HG03520 (cell line): ENCODE measurements at regions not wholly inside any gene's neighbourhood (a gene's known extent, or its start where the extent isn't known, plus 50 kb on each side); places are given as distances from the start of the nearest gene placed in this dataset.

Experiments used
- ATAC-seq: cut with Tn5 transposase; IDR thresholded peaks from one replicate; pipeline ENCODE4 v1.9.1; 2021; ENCODE audit warnings: mild to moderate bottlenecking, moderate library complexity; ENCODE audit not compliant: unreplicated experiment

DNA sequence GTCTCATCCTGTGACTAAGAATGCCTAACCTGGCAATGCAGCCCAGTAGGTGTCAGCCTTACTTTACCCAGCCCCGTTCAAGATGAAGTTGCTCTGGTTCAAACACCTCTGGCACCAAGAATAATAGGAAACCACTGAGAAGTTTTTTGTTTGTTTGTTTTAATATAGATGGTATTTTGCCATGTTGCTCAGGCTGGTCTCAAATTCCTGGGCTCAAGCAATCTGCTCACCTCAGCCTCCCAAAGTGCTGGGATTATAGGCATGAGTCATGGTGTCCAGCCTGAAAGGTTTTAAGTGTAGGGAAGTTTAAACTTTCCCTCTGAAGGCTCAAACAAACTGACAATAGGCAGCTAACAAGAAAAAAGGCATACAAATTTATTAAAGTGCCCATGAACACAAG lies 51.2 kb upstream of the ABCC4 start:
- no peak for ATAC-seq

- ATAC-seq = no peak
These were observed 52.9 kb upstream of the ABCC4 start for GRCh38 chr13:95354156-95354555.

DNA sequence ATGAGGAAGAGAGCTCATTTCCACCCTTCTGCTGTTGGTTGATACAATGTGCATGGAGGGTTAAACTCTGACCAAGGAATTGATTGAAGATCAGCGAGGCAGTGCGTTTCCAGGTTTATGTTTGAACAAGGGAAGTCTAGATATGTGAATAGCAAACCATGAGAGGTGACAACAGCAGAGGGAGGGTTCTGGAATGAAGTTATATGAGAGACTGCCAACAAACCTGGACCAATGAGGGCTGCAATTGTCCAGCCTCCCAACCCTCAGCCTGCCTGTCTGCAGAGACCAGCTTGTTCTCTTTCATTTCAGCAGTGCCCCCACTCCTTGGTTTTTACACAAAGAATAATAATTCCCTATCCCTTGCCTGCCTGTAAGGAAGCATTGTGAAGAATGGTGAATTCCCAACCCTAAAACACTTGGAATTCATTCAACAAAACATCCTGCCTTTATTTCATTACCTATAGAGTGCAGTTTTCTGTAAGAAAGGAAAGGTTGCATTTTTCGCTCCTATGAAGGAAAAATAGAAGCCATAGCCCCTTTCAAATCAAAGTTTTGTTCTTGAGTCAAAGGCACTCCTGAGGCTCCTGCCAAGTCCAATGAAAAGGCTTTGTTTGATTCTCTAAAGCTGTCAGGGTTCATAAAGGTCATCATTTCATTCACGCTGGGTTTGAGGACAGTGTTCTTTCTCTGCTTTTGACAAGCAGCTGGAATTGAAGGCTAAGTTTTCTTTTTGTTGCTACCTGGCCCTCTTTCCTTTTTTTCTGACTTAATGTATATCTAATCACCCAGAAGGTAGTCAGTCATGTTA lies 53.6 kb upstream of the ABCC4 start:
- no peak for ATAC-seq

DNA sequence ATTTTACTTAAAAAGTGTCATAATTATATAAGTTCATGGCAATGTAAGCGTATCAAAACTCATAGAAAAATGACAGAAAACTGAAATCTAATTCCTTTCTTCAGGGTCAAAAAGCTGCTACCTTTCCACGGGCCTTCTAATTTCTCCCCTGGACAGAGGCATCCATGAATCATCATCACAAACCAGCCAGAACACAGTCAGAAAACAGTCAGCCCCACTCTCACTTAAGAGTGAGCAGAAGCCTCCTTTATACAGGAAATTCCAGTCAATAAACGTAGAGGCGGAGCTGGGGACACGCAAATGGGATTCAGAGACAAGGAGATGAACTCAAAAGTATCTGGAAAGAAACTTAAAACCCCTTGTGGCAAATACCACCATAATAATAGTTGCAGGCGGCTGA lies 54.2 kb upstream of the ABCC4 start:
- ATAC-seq = no peak

- ATAC-seq = no peak
These were observed 55.7 kb upstream of the ABCC4 start for GRCh38 chr13:95356916-95357315.

DNA sequence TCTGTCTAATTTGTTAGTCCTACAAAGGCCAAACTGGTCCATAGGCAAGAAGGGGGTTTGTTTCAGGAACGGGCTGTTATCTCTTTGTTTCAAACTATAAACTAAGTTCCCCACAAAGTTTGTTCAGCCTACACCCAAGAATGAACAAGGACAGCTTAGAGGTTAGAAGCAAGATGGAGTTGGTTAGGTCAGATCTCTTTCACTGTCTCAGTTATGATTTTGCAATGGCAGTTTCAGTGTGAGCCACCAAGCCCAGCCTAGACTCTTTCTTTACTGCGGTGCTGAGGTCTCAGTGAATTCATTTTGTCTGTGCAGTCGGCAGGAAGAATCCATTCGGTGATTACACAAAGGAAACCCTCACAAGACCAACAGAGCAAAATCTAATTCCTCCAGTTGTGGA lies 56.6 kb upstream of the ABCC4 start:
- no peak for ATAC-seq

DNA sequence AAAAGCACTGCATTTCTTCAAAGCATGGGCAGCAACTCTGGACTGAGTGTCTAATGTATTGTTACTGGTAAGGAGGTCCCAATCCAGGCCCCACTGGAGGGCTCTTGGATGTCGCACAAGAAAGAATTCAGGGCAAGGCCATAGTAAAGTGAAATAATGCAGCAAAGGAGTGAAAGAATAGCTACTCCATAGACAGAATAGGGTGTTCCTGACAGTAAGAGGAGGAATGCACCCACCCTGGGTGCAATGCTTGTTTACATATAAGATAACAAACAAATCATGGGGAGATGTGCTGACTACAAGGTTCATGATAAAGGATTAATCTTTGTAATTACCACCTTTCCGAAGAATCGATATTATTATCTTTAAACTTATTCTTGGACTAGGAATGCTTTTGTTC lies 58.8 kb upstream of the ABCC4 start:
- no peak for ATAC-seq

DNA sequence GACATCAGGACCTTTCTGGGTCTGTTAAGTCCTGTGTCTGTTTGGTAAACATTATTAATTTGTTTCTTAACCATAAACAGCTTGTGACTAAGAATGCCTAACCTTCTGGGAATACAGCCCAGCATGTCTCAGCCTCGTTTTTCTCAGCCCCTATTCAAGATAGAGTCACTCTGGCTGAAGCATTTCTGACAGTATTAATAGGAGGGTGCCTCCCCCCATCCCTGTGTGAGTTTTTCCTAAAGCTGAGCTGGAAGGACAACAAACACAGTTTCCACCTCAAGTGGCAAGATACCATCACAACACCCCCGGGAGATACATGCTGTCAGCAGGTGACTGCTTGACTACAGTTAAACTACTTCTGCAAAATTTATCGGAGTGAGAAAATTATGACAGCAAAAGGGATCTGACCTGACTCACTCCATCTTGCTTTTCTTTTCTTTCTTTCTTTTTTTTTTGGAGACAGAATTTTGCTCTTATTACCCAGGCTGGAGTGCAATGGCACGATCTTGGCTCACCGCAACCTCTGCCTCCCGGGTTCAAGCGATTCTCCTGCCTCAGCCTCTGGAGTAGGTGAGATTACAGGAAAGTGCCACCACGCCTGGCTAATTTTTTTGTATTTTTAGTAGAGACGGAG lies 59.3 kb upstream of the ABCC4 start:
- no peak for ATAC-seq

GRCh38 chr13:95361686-95362085 lies 60.4 kb upstream of the ABCC4 start:
- no peak for ATAC-seq

DNA sequence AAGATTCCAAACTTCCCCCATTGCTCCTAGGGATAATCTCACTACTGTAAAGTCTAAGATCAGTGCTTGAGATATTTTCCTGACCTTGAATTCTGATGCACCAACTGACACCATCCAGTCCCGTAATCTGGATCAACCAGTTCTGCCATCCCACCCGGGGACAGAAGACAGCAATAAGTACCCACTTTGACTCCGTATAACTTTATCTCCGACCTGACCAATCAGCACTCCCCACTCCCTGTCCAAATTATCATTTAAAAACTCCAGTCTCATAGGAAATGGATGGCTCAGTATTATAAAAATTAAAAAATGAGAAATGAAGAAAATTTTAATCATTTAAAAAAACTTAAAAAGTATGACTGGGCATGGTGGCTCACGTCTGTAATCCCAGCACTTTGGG lies 61.4 kb upstream of the ABCC4 start:
- no peak for ATAC-seq

DNA sequence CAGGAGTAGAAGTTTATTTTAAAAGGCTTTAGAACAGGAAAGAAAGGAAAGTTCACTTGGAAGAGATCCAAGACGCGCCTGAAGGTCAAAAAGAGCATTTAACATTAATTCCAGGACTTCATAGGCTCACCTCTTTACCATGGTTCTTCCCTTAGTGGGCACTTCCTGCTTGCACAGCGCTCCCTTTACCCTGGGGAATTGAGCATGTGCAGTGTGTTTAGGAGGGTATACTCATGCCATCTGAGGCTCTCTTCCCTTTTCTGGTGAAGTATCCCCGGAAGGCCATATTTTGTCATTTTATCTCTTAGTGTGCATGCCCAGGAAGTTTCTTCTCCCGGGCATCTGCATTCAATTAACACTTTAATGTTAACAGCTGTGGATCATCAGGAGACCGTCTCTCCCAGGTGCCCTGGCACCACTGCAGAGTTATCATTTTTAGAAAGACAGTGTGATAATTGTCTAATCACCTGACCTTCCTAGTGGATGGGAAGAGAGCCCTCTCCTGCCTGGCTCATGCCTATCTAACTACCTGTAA lies 66.1 kb upstream of the ABCC4 start:
- no peak for ATAC-seq

DNA sequence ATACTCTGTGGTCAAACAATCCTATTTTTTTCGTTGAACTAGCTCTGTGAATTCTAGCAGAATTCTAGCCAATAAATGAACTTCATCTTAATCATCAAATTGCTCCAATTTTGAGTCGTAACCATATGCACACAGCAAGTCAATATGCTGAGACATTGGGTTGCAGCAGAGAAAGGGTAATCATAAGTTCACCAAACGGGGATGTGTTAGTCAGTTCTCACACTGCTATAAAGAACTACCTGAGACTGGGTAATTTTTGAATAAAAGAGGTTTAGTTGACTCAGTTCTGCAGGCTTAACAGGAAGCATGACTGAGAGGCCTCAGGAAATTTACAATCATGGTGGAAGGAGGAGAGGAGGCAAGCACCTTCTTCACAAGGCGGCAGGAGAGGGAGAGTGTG lies 67.7 kb upstream of the ABCC4 start:
- no peak for ATAC-seq

GRCh38 chr13:95375706-95376105 lies 74.5 kb upstream of the ABCC4 start:
- ATAC-seq = no peak

- no peak for ATAC-seq
These were observed 77.4 kb upstream of the ABCC4 start for GRCh38 chr13:95378603-95379002.

GRCh38 chr13:95380468-95381211 lies 79.4 kb upstream of the ABCC4 start:
- ATAC-seq = peak; percentile 82

DNA sequence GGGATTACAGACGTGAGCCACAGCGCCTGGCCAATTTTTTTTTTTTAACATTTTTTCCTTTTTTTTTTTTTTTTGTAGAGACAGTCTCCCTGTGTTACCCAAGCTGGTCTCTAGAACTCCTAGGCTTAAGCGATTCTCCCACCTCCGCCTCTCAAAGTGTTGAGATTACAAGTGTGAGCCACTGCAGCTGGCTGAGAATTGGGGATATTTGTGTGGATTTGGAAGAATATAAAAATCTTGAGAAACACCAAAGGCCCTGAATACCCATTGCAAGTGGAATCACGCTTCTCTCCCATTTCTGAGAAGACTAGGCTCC lies 79.9 kb upstream of the ABCC4 start:
- ATAC-seq = no peak

- ATAC-seq = no peak
These were observed 81.2 kb upstream of the ABCC4 start for GRCh38 chr13:95382411-95382810.

- ATAC-seq = no peak
These were observed 81.7 kb upstream of the ABCC4 start for GRCh38 chr13:95382916-95383315.

DNA sequence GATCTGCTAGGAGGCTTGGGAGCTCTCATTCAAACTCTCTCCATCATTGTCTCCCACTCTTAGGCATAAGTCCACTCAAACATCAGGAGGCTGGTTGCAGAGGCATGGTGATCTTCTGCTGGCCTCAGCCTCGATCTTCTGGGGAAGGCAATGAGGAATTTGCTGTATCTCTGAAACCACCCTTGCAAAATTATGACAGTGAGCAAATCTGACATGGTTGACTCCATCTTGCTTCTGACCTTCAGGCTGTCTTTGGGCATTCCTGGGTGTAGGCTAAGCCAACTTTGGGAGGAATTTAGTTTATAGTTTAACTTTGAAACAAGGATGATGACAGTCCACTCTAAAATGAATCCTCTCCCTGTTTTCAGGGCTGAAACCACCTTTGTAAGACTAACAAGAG lies 84.1 kb upstream of the ABCC4 start:
- ATAC-seq = no peak

DNA sequence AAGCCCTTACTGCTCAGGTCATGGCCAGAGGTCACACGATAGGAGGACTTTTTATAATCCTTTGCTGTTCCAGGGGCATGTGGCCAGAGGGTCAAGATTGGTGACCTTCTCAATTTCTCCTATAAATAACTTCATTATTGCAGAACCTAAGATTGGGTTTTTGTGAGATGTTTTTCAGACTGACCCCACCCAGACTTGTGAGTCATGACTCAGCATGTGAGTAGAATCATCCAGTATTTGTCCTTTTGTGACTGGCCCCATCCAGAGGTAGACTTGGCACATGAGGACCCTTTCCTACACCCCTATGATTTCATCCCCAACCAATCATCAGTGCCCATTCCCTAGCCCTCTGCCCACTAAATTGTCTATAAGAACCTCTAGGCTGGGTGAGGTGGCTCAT lies 84.5 kb upstream of the ABCC4 start:
- ATAC-seq = no peak

DNA sequence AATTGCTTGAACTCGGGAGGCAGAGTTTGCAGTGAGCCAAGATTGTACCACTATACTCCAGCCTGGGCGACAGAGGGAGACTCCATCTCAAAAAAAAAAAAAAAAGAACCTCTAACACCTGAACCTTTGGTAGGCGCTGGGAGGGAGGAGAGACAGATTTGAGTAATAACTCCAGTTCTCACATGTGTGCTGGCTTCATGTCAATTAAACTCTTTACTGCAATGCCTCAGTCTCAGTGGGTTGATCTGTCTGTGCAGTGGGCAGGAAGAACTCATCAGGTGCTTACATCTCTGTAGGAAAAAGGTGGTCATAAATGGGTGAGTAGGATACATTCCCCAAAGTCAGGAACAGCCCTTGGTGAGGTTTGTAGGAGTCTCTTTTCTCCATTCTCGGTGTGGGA lies 85.1 kb upstream of the ABCC4 start:
- ATAC-seq = no peak

GRCh38 chr13:95387733-95388207 lies 86.5 kb upstream of the ABCC4 start:
- no peak for ATAC-seq
